HCT116 (cell line): ENCODE measurements at regions not wholly inside any gene's neighbourhood (a gene's known extent, or its start where the extent isn't known, plus 50 kb on each side); places are given as distances from the start of the nearest gene placed in this dataset.

Experiments
- ATAC-seq: fragments of 200-7000 bp; cut with Tn5 transposase; 2 replicates; pipeline ENCODE4 v1.9.1; 2020; ENCODE audit warnings: mild to moderate bottlenecking, moderate library complexity
- BruUV-seq: library from RNA; stranded (reverse); fragments of 400-500 nt; replicated peaks from 2 replicates; lab custom pipeline; 2021; lab: Mats Ljungman, UMichigan
- CTCF ChIA-PET: fragments of 300-600 bp; sonication (Branson Sonifier 250); formaldehyde crosslinking; loops from one replicate; lab custom pipeline; 2021; ENCODE audit warnings: antibody characterized with exemption; lab: Charles Lee
- POLR2A ChIA-PET: fragments of 300-600, 350-600 bp; sonication (Branson Sonifier 250); formaldehyde crosslinking; loops from one replicate; lab custom pipeline; 2021; ENCODE audit warnings: antibody characterized with exemption; lab: Charles Lee
- RAD21 ChIA-PET, 2 experiments: fragments of 300-600 bp; sonication (Branson Sonifier 250); formaldehyde crosslinking; loops; one replicate each; lab custom pipeline; 2023; ENCODE audit warnings: low total read pairs in 2 of 2; ENCODE audit not compliant: uncharacterized antibody in 2 of 2, unreplicated experiment in 2 of 2, low non-redundant PET in 1 of 2; lab: Charles Lee
- DNase-seq: peaks from one replicate; pipeline ENCODE4 v3.0.0-alpha.2; 2010; ENCODE audit warnings: low read depth, low spot score
- H2AFZ ChIP-seq: fragments of 200-600 bp; shearing (Covaris generic), sonication (generic); 2 replicates; pipeline ENCODE4 v1.6.1; 2017; ENCODE audit warnings: low read depth, mixed run types, mixed read lengths, antibody characterized with exemption, low read length; ENCODE audit not compliant: poor library complexity, severe bottlenecking
- H3K27ac ChIP-seq: 2 replicates; pipeline ENCODE4 v1.5.1; 2012; ENCODE audit warnings: low read depth, low read length
- H3K27me3 ChIP-seq: fragments of 200-600 bp; sonication (generic); 2 replicates; pipeline ENCODE4 v1.6.1; 2016; ENCODE audit warnings: mixed run types, low read length, mixed read lengths; ENCODE audit not compliant: insufficient read depth
- H3K36me3 ChIP-seq, 2 experiments: fragments of 200-500 bp in 1 of 2; fragments of 200-600 bp in 1 of 2; sonication (Bioruptor generic) in 1 of 2; sonication (generic) in 1 of 2; 2 replicates each; pipeline versions ENCODE4 v1.5.1 to v1.6.1; 2014 to 2016; ENCODE audit warnings: low read length in 2 of 2, inconsistent platforms in 1 of 2, mixed read lengths in 1 of 2, mixed run types in 1 of 2; ENCODE audit not compliant: insufficient read depth in 2 of 2, control insufficient read depth in 1 of 2
- H3K4me1 ChIP-seq, 2 experiments: fragments of 200-600 bp in 1 of 2; sonication (generic) in 1 of 2; 2 replicates each; pipeline versions ENCODE4 v1.5.1 to v1.6.1; 2012 to 2017; ENCODE audit warnings: low read length in 2 of 2, inconsistent platforms in 1 of 2, mild to moderate bottlenecking in 1 of 2, mixed read lengths in 1 of 2, mixed run types in 1 of 2, moderate library complexity in 1 of 2; ENCODE audit not compliant: insufficient read depth in 2 of 2, control insufficient read depth in 1 of 2
- H3K4me2 ChIP-seq: fragments of 200-600 bp; sonication (generic); 2 replicates; pipeline ENCODE4 v1.6.1; 2017; ENCODE audit warnings: mixed run types, low read length, mixed read lengths
- H3K4me3 ChIP-seq, 2 experiments: fragments of 200-600 bp in 1 of 2; sonication (generic) in 1 of 2; replicated peaks in 1 of 2; 2 replicates each; pipeline ENCODE4 v1.5.1; 2011 to 2016; ENCODE audit warnings: low read length in 2 of 2, control low read depth in 1 of 2, low read depth in 1 of 2, mild to moderate bottlenecking in 1 of 2, mixed read lengths in 1 of 2, mixed run types in 1 of 2
- H3K79me2 ChIP-seq: fragments of 200-600 bp; sonication (generic); 2 replicates; pipeline ENCODE4 v1.6.1; 2017; ENCODE audit warnings: mild to moderate bottlenecking, mixed run types, low read length, moderate library complexity, mixed read lengths; ENCODE audit not compliant: insufficient read depth
- H3K9ac ChIP-seq: fragments of 200-600 bp; sonication (generic); 2 replicates; pipeline ENCODE4 v1.6.1; 2016; ENCODE audit warnings: low read length, mixed read lengths
- H3K9me2 ChIP-seq: fragments of 200-600 bp; sonication (generic), shearing (Covaris generic); 2 replicates; pipeline ENCODE4 v1.6.1; 2017; ENCODE audit warnings: mixed run types, mild to moderate bottlenecking, moderate library complexity; ENCODE audit not compliant: insufficient read depth
- H3K9me3 ChIP-seq, 2 experiments: fragments of 200-500 bp in 1 of 2; fragments of 200-600 bp in 1 of 2; sonication (Bioruptor generic) in 1 of 2; sonication (generic) in 1 of 2; 2 replicates each; pipeline ENCODE4 v1.6.1; 2014 to 2017; ENCODE audit warnings: low read length in 2 of 2, mixed read lengths in 2 of 2, inconsistent platforms in 1 of 2, low read depth in 1 of 2, mild to moderate bottlenecking in 1 of 2, mixed run types in 1 of 2, moderate library complexity in 1 of 2; ENCODE audit not compliant: control insufficient read depth in 1 of 2, insufficient read depth in 1 of 2
- H4K20me1 ChIP-seq: fragments of 200-600 bp; sonication (generic), shearing (Covaris generic); 2 replicates; pipeline ENCODE4 v1.6.1; 2017; ENCODE audit warnings: mixed run types, mild to moderate bottlenecking, moderate library complexity; ENCODE audit not compliant: insufficient read depth
- EGR1 ChIP-seq: IDR thresholded peaks from 2 replicates; pipeline ENCODE4 v1.6.1; 2012; ENCODE audit warnings: low read depth
- FOSL1 ChIP-seq: IDR thresholded peaks from 2 replicates; pipeline ENCODE4 v1.6.1; 2012; ENCODE audit warnings: low read depth
- POLR2AphosphoS5 ChIP-seq: IDR thresholded peaks from 2 replicates; pipeline ENCODE4 v1.6.1; 2011; ENCODE audit warnings: mild to moderate bottlenecking, low read depth, low read length, moderate library complexity
- SIN3A ChIP-seq: IDR thresholded peaks from 2 replicates; pipeline ENCODE4 v1.6.1; 2012; ENCODE audit warnings: low read depth
- ZBTB33 ChIP-seq: IDR thresholded peaks from 2 replicates; pipeline ENCODE4 v1.6.1; 2011; ENCODE audit warnings: mild to moderate bottlenecking, low read length, moderate library complexity; ENCODE audit not compliant: insufficient replicate concordance; ENCODE audit errors: extremely low read depth
- intact Hi-C: fragments of 100-400 bp; cut with micrococcal nuclease; formaldehyde crosslinking; loops from 2 replicates; pipeline ENCODE4 v1.10.0; 2022

GRCh38 chr9:113741886-113742854, 133.9 kb upstream of the ZNF618 start:
- intact Hi-C loops, result no loop called here
- CTCF ChIA-PET, result interaction anchor here (1.1 kb wide), 1 partner anchor 341 kb away, joined by 3 read pairs; no protein-coding TSS in a partner anchor
- RAD21 ChIA-PET, result no interaction called here
- no peaks in the 10 kb centered on the region for H3K36me3 ChIP-seq
- H2AFZ ChIP-seq, result no peak overlapping the region
- H3K9me2 ChIP-seq, result no peaks in the 10 kb centered on the region
- H3K4me3 ChIP-seq, result no peak overlapping the region
- H3K9ac ChIP-seq, result no peak overlapping the region
- BruUV-seq, result no TSS peak
- H3K4me1 ChIP-seq, result peaks cover 3 to 14% of the 10 kb centered on the region in 2 experiments; a peak in 3 of 4 replicates
- H3K79me2 ChIP-seq, result no peaks in the 10 kb centered on the region
- H3K27ac ChIP-seq, result no peak overlapping the region
- no peaks in the 10 kb centered on the region for H4K20me1 ChIP-seq
- POLR2A ChIA-PET, result no interaction called here
- no peak overlapping the region for H3K4me2 ChIP-seq
- ATAC-seq, result no peak
- no peak for DNase-seq
- no peak for TF ChIP-seq FOSL1
- TF ChIP-seq POLR2AphosphoS5, result no peak
- TF ChIP-seq ZBTB33, result no peak
- no peak for TF ChIP-seq EGR1
- TF ChIP-seq SIN3A, result no peak
- H3K9me3 ChIP-seq, result no peaks in the 10 kb centered on the region
- peaks cover 33% of the 10 kb centered on the region for H3K27me3 ChIP-seq
